Activated T-cell treated with anti-CD3 and anti-CD28 coated beads, Interleukin-2, amount 50 U/mL, for 4 hours (primary cell): ENCODE measurements at regions not wholly inside any gene's neighbourhood (a gene's known extent, or its start where the extent isn't known, plus 50 kb on each side); places are given as distances from the start of the nearest gene placed in this dataset.

Experiments
- ATAC-seq, 2 donors: fragments of 200-7000 bp; cut with Tn5 transposase; one replicate each; pipeline ENCODE4 v1.10.0; 2021
- DNase-seq: peaks from one replicate; pipeline ENCODE4 v3.0.0-alpha.2; 2020
- H3K27me3 Mint-ChIP-seq: one replicate; pipeline ENCODE4 v1.8.0; 2021; ENCODE audit warnings: low read depth, mixed read lengths
- H3K36me3 Mint-ChIP-seq: one replicate; pipeline ENCODE4 v1.8.0; 2022; ENCODE audit warnings: mixed read lengths; ENCODE audit not compliant: insufficient read depth
- H3K4me1 Mint-ChIP-seq: one replicate; pipeline ENCODE4 v1.8.0; 2021; ENCODE audit warnings: low read depth, mixed read lengths
- H3K4me3 Mint-ChIP-seq: one replicate; pipeline ENCODE4 v1.8.0; 2021; ENCODE audit warnings: mild to moderate bottlenecking, moderate library complexity, mixed read lengths
- H3K9me3 Mint-ChIP-seq: one replicate; pipeline ENCODE4 v1.8.0; 2021; ENCODE audit warnings: mixed read lengths

DNA sequence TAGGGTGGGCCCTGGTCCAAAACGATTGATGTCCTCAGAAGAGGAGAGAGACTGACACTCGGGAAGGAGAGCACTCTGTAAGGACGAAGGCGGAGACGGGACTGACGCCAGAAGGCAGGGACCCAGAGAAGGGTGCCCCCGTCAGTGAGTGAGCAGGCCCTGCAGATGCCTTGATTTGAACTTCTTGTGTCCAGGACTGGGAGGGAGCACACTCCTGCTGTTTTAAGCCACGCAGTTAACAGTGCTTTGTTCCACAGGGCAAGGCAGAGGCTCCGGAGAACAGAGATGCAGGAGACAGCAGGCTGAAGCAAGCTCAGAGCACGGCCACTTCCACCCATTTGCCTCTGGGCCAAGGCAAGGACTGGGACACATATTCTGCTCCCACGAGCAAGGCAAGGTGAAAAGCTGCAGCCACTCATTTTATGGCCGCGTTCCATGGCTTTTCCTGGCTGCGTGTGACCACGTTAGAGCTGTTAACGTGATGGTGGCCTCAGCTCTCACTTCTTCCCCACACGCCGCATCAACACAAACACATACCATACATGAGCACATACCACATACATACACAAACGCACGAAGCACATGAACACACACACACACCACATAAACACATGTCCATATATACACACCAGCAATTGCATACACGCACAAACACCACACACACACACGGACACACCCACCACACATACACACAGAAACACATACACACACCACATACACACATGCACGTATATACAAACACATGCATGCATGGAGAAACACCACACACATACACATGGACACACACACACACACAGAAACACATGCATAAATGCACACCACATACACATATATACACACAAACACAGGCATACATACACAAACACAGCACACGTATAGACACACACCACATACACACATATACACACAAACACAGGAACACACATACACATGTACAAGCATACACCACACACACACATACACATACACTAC is 521.0 kb upstream of the MYT1L start:
- ATAC-seq (no peak), DNase-seq (no peak)
- Mint-ChIP-seq H3K36me3 (no peaks in the 10 kb centered on the region), H3K4me1 (no peaks in the 10 kb centered on the region), H3K27me3 (no peaks in the 10 kb centered on the region), H3K4me3 (no peak overlapping the region), H3K9me3 (no peaks in the 10 kb centered on the region)

DNA sequence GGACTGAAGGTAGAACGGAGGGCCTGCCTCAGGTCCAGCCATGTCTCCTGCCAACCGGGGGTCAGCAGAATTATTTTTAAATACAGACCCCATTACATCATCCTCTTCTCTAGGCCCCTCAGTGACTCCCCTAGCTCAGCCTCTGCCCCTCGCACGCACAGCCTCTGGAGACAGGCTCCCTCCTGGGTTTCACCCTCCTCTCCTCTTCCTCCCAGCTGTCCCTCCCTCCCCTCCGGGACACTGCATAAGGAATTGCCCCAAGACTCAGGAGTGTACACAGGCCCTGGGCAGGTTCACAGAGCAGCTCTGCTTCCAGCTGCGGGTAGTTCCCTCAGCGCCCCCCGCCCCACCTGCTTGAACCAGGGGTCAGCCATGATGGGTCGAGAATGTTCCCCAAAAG is 520.2 kb upstream of the MYT1L start:
- no peaks in the 10 kb centered on the region for H3K4me1 Mint-ChIP-seq
- H3K27me3 Mint-ChIP-seq = no peaks in the 10 kb centered on the region
- ATAC-seq = no peak
- H3K36me3 Mint-ChIP-seq = no peaks in the 10 kb centered on the region
- no peaks in the 10 kb centered on the region for H3K9me3 Mint-ChIP-seq
- no peak overlapping the region for H3K4me3 Mint-ChIP-seq
- no peak for DNase-seq

DNA sequence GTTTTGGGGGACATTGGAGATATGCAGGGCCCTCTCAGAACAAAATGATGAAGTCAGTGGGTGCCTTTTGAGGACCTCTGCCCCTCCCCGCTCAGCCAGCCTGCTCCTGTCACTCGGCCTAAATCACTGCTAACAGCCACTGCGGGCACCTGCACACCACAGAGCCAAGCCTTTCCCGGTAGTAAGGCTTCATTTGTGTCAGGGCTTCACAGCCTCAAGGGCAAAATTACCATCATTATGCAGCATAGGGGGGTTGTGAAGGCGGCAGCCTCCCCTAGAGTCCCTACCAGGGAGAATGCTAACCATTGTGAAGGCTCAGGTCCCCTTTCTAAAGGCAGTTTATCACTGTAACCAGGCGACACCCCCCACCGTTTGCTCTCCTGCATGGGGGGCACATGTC is 519.8 kb upstream of the MYT1L start:
- Mint-ChIP-seq H3K4me3 (no peak overlapping the region), H3K36me3 (no peaks in the 10 kb centered on the region), H3K27me3 (no peaks in the 10 kb centered on the region), H3K4me1 (no peaks in the 10 kb centered on the region), H3K9me3 (no peaks in the 10 kb centered on the region)
- DNase-seq = no peak
- ATAC-seq = no peak

DNA sequence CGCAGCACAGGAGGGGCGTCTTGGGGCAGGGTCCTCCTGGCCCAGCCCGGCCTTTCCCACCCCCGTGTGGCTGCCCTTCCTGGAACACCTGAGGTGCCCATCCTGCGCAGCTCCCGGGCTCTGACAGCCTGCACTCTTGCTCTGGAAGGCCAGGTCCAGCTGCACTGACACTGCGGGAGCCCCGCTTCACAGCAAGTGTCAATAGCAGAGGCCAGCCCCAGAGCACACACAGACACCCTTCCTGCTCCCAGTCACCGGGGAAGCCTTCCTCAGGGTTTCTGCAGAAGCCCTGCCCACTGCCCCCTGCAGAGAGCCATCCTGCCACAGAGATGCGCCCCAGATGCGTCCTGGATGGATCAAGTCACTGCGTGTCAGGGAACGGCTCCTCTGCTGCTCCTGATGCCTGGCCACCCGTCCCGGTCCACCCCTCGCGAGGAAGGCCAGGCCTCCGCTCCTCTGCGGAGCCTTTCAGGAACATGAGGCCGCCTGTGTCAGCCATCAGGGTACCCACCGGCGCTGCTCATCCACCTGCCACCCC is 519.2 kb upstream of the MYT1L start:
- Mint-ChIP-seq H3K4me1 (no peaks in the 10 kb centered on the region), H3K36me3 (no peaks in the 10 kb centered on the region), H3K4me3 (no peak overlapping the region), H3K9me3 (no peaks in the 10 kb centered on the region), H3K27me3 (no peaks in the 10 kb centered on the region)
- DNase-seq (no peak), ATAC-seq (no peak)

DNA sequence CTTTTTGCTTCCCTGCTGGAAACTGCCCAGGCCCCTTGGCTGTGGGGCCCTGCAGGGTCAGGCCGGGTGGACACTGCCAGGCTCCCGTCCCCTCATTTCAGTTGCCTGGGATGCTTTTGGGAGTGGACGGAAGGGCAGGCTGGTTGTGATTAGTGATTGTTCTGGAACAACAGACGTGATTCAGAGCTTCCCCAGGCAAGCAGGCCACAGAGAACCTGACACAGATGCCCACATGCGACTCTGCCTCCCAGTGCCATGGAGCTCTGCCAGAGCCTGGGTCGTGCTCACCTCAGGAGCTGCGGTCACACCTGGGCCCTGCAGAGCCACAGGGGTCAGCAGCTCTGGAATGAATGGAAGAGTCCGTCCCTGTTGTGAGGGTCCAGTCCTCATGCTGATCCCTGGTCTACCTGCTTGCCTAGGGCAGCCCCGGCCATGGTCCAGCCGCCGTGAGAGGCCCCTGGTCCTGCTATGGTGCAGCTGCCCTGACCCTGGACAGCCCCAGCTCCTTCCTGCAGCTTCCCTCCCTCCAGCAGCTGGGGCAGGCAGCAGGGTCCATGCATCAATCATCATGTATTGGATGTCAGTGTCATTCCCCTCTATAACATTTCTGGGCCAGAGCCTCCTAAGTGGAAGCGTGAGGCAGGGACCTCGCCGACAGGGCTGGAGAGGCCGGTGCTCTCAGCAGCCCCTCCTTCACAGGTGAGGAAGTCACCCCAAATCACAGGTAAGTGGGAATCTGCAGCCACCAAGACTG is 518.6 kb upstream of the MYT1L start:
- Mint-ChIP-seq H3K36me3 (no peaks in the 10 kb centered on the region), H3K4me1 (no peaks in the 10 kb centered on the region), H3K27me3 (no peaks in the 10 kb centered on the region), H3K4me3 (no peak overlapping the region), H3K9me3 (no peaks in the 10 kb centered on the region)
- DNase-seq (no peak), ATAC-seq (no peak)

DNA sequence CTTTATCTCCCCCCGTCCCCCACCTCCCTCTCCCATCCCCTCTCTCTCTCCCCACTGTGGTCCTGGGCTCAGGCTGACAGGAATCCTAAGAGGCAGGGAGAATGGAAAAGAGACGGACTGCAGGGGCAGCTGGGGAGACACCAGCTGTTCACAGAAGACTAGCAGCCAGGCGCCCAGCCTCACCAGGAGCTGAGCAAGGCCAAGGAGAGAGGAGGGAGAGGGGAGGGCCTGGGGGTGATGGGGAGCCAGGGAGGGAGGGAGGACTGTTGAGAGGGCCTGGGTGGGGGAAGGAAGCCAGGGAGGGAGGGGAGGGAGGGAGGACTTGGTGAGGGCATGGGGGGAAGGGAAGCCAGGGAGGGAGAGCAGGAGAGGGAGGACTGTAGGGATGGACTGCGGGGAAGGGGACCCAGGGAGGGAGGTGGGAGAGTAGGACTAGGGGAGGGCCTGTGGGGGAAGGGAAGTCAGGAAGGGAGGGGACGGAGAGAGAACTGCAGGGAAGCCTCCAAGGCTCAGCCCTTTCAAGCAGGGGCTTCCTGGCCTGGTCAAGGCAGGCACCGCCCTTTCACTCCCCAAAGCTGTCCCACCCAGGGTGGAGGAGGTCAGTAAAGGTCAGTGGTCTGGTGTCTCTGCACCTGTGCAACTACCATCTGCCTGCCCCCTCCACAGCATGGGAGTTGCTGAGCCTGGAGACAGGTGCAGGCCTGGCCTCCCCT is 517.7 kb upstream of the MYT1L start:
- no peak for ATAC-seq

DNA sequence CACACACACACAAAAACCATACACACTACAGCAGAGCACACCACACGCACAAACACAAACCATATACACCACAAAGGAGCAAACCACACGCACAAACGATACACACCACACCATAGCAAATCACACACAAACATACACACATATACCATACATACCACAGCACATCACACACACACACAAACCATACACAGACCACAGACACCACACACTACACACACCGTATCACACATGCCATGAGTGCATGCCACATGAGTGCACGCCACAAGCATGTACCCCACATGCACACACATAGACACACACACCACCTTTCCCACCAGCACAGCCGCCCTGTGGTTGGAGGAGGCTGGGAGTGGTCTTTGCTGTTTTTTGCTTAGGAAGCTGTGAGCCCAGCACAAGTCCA is 517.1 kb upstream of the MYT1L start:
- H3K4me3 Mint-ChIP-seq = no peak overlapping the region
- H3K27me3 Mint-ChIP-seq = no peaks in the 10 kb centered on the region
- DNase-seq = no peak
- no peaks in the 10 kb centered on the region for H3K4me1 Mint-ChIP-seq
- no peak for ATAC-seq
- H3K36me3 Mint-ChIP-seq = no peaks in the 10 kb centered on the region
- no peaks in the 10 kb centered on the region for H3K9me3 Mint-ChIP-seq

More for the DNA sequence above, 517.7 kb upstream of the MYT1L start:
- H3K9me3 Mint-ChIP-seq = no peaks in the 10 kb centered on the region
- no peaks in the 10 kb centered on the region for H3K4me1 Mint-ChIP-seq
- no peaks in the 10 kb centered on the region for H3K36me3 Mint-ChIP-seq
- no peak overlapping the region for H3K4me3 Mint-ChIP-seq
- no peaks in the 10 kb centered on the region for H3K27me3 Mint-ChIP-seq
- DNase-seq = no peak

DNA sequence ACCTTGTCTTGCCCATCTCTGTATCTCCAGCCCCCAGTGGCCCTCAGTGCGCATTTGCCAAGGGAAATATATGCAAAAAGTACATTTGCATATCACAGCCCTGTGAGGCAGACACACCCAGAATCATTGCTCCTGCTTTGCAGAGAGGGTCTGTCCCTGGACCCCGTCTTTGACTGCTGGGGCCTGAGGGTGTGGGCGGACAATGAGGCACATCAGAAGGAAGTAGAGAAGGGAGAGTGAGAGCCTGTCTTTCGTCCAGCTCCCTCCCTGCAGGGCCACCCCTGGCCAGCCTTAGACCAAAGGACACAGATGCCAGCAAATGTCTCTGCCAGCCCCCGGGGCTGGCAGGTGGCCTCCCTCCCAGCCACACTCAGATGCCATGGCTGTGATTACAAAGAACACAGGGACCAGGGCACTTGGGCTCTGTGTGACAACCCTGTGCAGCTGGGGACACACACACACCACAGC is 516.2 kb upstream of the MYT1L start:
- H3K4me3 Mint-ChIP-seq = no peak overlapping the region
- H3K27me3 Mint-ChIP-seq = no peaks in the 10 kb centered on the region
- no peaks in the 10 kb centered on the region for H3K36me3 Mint-ChIP-seq
- H3K9me3 Mint-ChIP-seq = no peaks in the 10 kb centered on the region
- H3K4me1 Mint-ChIP-seq = no peaks in the 10 kb centered on the region
- DNase-seq (no peak), ATAC-seq (no peak)

DNA sequence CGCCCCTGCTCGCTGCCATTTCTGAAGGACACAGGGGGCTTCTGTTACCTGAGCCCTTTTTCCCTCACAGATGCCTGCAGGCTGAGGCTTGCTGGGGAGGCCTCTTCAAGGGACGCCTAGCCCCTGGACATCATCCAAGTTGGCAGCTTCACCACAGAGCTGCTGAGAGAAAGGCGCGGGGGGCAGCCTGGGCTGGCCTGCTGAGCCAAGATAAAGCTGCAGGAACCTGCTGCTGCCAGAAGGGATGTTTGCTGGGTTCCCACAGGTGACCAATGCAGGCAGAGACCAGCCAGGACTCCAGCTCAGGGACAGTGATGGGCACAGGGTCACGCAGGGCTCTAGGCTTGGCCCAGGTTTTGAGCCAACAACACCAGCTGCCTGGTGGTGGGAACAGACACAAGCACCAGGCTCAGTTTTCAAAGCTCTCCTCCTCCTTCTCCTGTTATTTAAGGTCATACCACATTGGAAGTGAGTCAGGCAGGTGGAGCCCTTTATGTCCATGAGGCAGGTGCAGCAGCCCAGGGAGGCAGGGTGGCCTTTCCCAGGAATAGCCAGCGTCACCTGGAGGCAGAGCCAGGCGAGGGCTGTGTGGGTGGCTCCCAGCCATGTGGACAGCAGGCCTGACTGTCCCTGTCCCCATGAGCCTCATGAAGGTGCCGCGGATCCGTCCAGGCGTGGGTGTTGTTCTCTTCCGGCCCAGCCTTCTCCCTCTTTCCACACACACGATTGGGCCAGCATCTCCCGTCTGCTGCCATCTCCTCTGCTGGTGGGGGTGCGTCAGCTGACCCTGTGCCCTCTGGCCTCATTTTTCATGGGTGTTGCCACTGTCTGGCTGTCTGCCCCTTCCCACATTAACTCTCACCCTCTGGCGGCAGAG is 515.5 kb upstream of the MYT1L start:
- no peaks in the 10 kb centered on the region for H3K27me3 Mint-ChIP-seq
- ATAC-seq (no peak), DNase-seq (no peak)
- H3K9me3 Mint-ChIP-seq = no peaks in the 10 kb centered on the region
- H3K36me3 Mint-ChIP-seq = no peaks in the 10 kb centered on the region
- no peaks in the 10 kb centered on the region for H3K4me1 Mint-ChIP-seq
- no peak overlapping the region for H3K4me3 Mint-ChIP-seq

DNA sequence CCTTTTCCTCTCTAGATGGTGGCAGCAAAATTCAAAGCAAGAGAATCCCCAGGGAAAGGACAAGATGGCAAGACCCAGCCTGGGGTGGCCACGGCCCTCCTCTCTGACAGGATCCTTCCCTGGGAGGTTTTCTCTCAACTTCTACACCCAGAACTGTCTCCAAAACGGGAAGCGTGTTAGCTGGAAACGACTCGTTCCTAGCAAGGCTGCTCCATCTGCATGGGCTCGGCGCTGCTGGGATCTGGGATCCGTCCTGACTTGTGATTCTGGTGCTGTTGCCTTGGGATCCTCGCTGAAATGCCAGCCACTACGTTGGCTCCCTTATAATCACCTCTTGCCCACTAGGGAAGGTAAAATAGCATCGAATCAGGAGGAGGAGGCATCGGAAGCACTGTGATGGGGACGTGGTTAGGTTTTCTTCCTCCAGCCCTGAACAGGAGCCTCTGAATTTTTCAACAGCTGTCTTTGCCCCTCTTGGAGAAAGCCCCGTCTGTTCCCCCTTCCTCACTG is 514.8 kb upstream of the MYT1L start:
- no peaks in the 10 kb centered on the region for H3K36me3 Mint-ChIP-seq
- no peaks in the 10 kb centered on the region for H3K27me3 Mint-ChIP-seq
- H3K4me1 Mint-ChIP-seq = no peaks in the 10 kb centered on the region
- H3K4me3 Mint-ChIP-seq = no peak overlapping the region
- DNase-seq (no peak), ATAC-seq (no peak)
- no peaks in the 10 kb centered on the region for H3K9me3 Mint-ChIP-seq

DNA sequence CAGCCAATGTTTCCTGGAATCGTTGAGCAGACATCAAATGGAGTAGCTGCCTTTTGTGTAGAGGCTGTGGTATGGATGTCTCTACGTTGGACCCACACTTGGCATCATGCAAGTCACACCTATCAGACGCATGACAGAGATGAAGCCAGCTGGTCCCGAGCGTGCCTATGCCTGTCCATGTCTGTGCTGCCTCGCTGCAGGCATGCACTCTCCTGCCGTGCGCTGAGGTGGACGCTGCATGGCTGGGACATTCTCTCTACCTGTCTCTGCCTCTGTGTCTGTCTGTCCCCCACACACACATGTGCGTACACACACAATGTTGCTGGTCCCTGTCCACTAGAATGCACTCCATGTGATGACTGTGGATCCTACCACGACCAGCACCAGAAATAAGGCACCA is 514.2 kb upstream of the MYT1L start:
- ATAC-seq (no peak), DNase-seq (no peak)
- Mint-ChIP-seq H3K4me1 (no peaks in the 10 kb centered on the region), H3K9me3 (no peaks in the 10 kb centered on the region), H3K27me3 (no peaks in the 10 kb centered on the region), H3K4me3 (no peak overlapping the region), H3K36me3 (no peaks in the 10 kb centered on the region)

DNA sequence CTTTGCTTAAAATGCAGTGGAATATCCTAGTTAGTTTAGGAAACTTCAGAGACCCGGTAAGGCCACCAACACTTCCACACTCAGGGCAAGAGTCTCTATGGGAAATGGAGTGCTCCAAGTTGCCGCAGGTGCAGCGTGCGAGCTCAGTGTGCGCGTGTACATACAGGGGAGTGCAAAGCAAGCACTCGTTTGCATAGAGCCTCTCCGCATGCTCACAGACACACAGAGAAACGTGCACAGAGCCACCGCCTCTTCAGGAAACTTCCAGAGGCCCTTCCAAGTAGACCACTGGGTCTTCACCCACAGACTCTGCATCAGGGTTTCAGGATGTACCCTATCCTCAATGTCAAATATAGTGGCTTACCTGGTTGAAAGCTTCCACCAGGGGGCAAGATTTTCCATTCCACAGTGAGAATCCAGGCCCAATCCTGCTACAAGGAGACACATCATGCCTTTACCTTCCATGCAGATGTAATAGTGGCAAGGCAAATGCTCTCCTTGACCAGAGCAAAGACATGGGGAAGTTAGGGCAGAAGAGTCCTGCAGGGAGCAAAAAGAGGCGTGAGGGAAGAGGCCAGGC is 513.0 kb upstream of the MYT1L start:
- Mint-ChIP-seq H3K36me3 (no peaks in the 10 kb centered on the region), H3K4me3 (no peak overlapping the region), H3K4me1 (no peaks in the 10 kb centered on the region), H3K27me3 (no peaks in the 10 kb centered on the region), H3K9me3 (no peaks in the 10 kb centered on the region)
- DNase-seq = no peak
- no peak for ATAC-seq

DNA sequence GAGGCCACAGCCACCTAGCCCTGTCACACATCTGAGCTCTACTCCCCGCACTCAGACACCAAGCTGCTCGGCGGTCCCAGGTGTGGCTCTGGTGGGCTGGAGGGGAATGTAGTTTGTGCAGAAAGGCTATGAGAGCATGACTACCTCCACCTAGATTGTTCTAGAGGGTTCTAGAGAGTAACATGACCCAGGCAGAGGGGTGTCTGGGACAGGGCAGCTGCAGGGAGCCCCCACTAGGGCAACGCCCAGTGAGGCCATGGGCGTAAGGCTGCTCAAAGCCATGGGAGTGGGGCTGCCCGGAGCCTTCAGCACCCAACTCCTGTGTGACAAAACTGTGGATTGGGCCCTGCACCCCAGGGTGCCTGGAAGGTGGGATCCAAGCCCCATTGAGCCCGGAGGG is 511.4 kb upstream of the MYT1L start:
- H3K36me3 Mint-ChIP-seq = no peaks in the 10 kb centered on the region
- no peak for DNase-seq
- H3K9me3 Mint-ChIP-seq = no peaks in the 10 kb centered on the region
- no peaks in the 10 kb centered on the region for H3K4me1 Mint-ChIP-seq
- H3K4me3 Mint-ChIP-seq = no peak overlapping the region
- no peaks in the 10 kb centered on the region for H3K27me3 Mint-ChIP-seq
- ATAC-seq = no peak
